ENCODE measurements at regions not wholly inside any gene's neighbourhood (a gene's known extent, or its start where the extent isn't known, plus 50 kb on each side); places are given as distances from the start of the nearest gene placed in this dataset.

DNA sequence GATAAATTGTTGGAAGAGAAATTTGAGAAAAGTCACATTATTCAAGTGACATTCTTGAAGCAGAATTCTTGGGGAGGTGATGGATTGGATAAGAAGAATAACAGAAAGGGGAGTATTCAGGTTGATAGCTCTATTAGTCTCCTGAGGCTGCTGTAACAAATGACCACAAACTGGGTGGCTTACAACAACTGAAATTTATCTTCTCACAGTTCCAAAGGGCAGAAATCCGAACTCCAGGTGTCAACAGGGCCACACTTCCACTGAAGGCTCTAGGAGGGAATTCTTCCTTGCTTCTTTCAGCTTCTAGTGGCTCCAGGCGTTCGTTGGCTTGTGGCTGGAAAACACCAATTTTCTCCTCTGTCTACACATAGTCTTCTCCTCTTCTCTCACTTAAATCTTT, 99.8 kb downstream of the TES start:
- no peaks in the 10 kb centered on the region for H3K4me1 ChIP-seq
- intact Hi-C loops (cut with DNase I; ENCODE audit: low total_unique reads): no loop called here
- 62 to 82% methylated on average over 3 of the region's 3 CpGs for WGBS, 2 donors
- DNase-seq: no peak
- H3K27ac ChIP-seq: no peak overlapping the region
- no peak for TF ChIP-seq POLR2A (IDR thresholded peaks at IDR 0.05)
- TF ChIP-seq, protein P1, sequence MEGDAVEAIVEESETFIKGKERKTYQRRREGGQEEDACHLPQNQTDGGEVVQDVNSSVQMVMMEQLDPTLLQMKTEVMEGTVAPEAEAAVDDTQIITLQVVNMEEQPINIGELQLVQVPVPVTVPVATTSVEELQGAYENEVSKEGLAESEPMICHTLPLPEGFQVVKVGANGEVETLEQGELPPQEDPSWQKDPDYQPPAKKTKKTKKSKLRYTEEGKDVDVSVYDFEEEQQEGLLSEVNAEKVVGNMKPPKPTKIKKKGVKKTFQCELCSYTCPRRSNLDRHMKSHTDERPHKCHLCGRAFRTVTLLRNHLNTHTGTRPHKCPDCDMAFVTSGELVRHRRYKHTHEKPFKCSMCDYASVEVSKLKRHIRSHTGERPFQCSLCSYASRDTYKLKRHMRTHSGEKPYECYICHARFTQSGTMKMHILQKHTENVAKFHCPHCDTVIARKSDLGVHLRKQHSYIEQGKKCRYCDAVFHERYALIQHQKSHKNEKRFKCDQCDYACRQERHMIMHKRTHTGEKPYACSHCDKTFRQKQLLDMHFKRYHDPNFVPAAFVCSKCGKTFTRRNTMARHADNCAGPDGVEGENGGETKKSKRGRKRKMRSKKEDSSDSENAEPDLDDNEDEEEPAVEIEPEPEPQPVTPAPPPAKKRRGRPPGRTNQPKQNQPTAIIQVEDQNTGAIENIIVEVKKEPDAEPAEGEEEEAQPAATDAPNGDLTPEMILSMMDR (IDR thresholded peaks at IDR 0.05): no peak
- no peaks in the 10 kb centered on the region for H3K27me3 ChIP-seq
- no peaks in the 10 kb centered on the region for H3K36me3 ChIP-seq (ENCODE audit: low read depth, missing control alignments)
- H3K9me3 ChIP-seq: no peaks in the 10 kb centered on the region
- H3K4me3 ChIP-seq: no peak overlapping the region

DNA sequence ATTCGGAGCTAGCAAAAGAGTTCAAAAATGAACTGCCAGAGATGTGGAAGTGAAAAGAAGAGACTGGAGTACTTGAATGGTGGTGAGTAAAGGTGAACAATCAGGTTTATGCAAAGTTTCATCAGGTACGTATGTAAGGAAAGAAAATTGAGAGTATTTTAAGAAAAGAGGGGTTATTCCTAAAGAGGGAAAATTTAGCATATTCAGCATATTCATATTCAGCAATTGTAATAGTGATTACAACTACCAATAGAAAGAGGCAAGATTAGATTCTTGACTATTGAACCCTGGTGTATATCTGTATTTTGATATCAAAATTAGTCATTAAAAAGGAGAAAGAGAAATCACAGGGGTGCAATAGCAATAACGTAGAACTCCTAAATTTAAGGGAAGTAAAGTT, 100.9 kb downstream of the TES start:
- Histone ChIP-seq H3K4me3 (no peak overlapping the region), H3K27ac (no peak overlapping the region), H3K27me3 (no peaks in the 10 kb centered on the region), H3K9me3 (no peaks in the 10 kb centered on the region), H3K36me3 (ENCODE audit: low read depth, missing control alignments) (no peaks in the 10 kb centered on the region), H3K4me1 (no peaks in the 10 kb centered on the region)
- DNase-seq: no peak
- intact Hi-C loops (cut with DNase I; ENCODE audit: low total_unique reads): no loop called here
- 91 to 92% methylated on average over 3 of the region's 3 CpGs for WGBS, 2 donors
- TF ChIP-seq, protein P1 (IDR thresholded peaks at IDR 0.05): no peak
- no peak for TF ChIP-seq POLR2A (IDR thresholded peaks at IDR 0.05)

DNA sequence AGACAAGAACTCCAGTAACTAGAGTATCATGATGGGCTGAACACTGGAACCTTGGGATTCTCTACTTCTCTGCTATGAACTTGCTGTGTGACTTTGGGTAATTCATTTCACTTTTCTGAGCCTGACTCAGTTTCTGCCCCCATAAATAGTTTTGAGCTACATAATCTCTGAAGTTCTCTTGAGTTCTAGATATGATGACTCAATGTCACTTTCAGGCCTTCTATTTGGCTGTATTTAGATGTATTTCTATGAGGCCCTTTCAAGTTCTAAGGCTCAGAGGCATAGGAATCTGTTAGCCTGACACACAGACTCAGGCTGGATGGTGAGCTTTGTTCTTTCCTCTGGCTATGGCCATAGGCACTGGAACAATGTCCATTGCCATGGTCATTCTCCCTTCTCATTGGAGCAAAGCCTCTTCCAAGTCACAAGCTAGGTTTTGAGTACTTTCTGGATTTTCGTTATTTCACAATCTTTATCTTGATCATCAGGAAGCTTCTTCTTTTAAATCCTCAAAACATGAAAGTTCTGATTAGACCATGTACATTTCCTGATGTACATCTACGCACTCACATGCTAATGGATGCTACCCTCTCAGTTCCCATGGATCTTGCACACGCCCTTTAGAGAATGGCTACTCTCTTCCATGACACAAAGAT, 101.6 kb downstream of the TES start:
- H3K27me3 ChIP-seq: no peaks in the 10 kb centered on the region
- DNase-seq: no peak
- no peaks in the 10 kb centered on the region for H3K36me3 ChIP-seq (ENCODE audit: low read depth, missing control alignments)
- intact Hi-C loops (cut with DNase I; ENCODE audit: low total_unique reads): no loop called here
- H3K4me1 ChIP-seq: peaks cover 4% of the 10 kb centered on the region
- TF ChIP-seq POLR2A (IDR thresholded peaks at IDR 0.05): no peak
- TF ChIP-seq, protein P1 (IDR thresholded peaks at IDR 0.05): no peak
- H3K9me3 ChIP-seq: no peaks in the 10 kb centered on the region
- no peak overlapping the region for H3K4me3 ChIP-seq
- WGBS, 2 donors: 97 to 100% methylated on average over 3 of the region's 3 CpGs
- H3K27ac ChIP-seq: no peak overlapping the region

DNA sequence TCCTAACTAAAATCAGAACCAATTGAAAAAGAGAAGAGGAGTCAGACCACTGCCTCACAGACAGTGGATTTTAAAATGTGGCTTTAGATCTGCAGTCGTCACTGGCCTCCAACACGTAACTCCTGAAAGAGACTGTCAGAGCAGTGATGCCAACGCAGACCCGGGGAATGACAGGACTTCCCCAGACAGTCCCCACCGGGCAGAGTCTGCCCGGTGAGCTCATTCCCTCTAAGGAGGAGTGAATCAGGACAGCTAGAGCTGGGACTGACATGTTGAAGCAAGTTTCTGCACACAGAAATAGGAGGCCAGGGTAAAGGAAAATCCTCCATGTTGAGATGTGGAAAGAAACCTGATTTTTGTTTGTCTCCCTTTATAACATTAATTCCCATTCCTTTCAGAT, 105.0 kb downstream of the TES start:
- H3K27me3 ChIP-seq: no peaks in the 10 kb centered on the region
- DNase-seq: no peak
- H3K36me3 ChIP-seq (ENCODE audit: low read depth, missing control alignments): no peaks in the 10 kb centered on the region
- H3K4me1 ChIP-seq: peaks cover 7% of the 10 kb centered on the region
- 89 to 91% methylated on average over 6 of the region's 6 CpGs for WGBS, 2 donors
- H3K27ac ChIP-seq: no peak overlapping the region
- no peaks in the 10 kb centered on the region for H3K9me3 ChIP-seq
- TF ChIP-seq, protein P1 (IDR thresholded peaks at IDR 0.05): no peak
- TF ChIP-seq POLR2A (IDR thresholded peaks at IDR 0.05): no peak
- no peak overlapping the region for H3K4me3 ChIP-seq
- intact Hi-C loops (cut with DNase I; ENCODE audit: low total_unique reads): no loop called here

DNA sequence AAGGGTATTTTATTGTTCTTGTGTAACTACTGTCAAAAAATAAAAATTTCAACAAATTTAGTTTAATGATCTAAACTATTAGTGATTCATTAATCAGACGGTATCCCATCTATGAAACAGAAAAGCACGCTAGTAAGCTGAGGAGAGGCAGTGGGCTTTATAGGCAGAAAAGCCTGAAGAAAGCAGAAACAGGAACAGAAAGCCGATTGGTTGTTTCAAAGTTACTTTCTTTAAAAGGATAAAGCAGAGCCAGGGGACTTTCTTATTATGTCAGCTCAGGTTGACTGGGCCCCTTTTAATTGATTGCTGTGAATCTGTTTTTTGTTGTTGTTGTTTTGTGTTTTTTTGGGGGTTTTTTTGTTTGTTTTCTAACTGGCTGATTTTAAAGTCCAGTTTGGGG, 105.5 kb downstream of the TES start:
- 76 to 90% methylated on average over 3 of the region's 3 CpGs for WGBS, 2 donors
- intact Hi-C loops (cut with DNase I; ENCODE audit: low total_unique reads): no loop called here
- no peaks in the 10 kb centered on the region for H3K36me3 ChIP-seq (ENCODE audit: low read depth, missing control alignments)
- no peak for DNase-seq
- no peak overlapping the region for H3K4me3 ChIP-seq
- H3K9me3 ChIP-seq: no peaks in the 10 kb centered on the region
- H3K4me1 ChIP-seq: peaks cover 7% of the 10 kb centered on the region
- H3K27ac ChIP-seq: no peak overlapping the region
- TF ChIP-seq POLR2A (IDR thresholded peaks at IDR 0.05): no peak
- TF ChIP-seq, protein P1 (IDR thresholded peaks at IDR 0.05): no peak
- H3K27me3 ChIP-seq: no peaks in the 10 kb centered on the region

Data from testis (tissue), 2 donors.